ENCODE measurements at regions not wholly inside any gene's neighbourhood (a gene's known extent, or its start where the extent isn't known, plus 50 kb on each side); places are given as distances from the start of the nearest gene placed in this dataset.

DNA sequence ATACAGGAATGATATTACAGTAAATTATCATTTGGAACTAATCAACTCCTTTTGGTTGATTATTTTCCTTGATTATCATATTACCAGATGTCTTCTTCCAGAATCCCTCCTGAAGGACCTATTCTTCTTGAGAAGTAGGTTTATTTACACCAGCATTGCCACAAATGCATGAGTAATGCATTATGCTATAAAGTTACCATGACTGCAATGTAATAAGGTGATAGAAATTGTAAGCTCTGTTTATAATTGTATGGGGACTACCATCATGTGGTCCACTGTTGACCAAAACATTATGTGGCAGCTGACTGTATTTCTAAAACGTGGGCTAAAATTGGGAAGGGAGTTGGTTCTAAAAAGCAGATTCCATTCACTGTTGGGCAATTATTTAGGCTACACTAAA, 602.2 kb downstream of the NYAP2 start:
- H3K27ac ChIP-seq: no peak overlapping the region
- TF ChIP-seq, protein P1, sequence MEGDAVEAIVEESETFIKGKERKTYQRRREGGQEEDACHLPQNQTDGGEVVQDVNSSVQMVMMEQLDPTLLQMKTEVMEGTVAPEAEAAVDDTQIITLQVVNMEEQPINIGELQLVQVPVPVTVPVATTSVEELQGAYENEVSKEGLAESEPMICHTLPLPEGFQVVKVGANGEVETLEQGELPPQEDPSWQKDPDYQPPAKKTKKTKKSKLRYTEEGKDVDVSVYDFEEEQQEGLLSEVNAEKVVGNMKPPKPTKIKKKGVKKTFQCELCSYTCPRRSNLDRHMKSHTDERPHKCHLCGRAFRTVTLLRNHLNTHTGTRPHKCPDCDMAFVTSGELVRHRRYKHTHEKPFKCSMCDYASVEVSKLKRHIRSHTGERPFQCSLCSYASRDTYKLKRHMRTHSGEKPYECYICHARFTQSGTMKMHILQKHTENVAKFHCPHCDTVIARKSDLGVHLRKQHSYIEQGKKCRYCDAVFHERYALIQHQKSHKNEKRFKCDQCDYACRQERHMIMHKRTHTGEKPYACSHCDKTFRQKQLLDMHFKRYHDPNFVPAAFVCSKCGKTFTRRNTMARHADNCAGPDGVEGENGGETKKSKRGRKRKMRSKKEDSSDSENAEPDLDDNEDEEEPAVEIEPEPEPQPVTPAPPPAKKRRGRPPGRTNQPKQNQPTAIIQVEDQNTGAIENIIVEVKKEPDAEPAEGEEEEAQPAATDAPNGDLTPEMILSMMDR (conservative IDR thresholded peaks at IDR 0.05): no peak

DNA sequence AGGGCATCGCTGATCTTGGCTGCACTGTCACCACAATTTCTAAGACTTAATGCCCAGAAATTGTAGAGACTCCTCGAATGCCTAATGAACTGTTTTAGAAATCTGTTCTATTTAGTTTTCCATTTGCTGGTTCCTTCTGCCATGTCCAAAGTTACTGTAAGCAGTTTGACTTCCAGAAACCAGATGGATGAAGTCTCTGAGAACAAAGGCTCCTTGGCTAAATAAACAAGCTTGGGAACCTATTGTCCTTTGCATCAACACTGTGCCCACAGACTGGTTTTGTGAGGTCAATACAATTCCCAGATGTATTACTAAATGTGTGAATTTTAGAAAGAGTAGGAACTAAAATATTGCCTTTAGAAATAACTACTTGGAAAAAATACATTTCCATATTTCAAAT, 600.2 kb downstream of the NYAP2 start:
- TF ChIP-seq, protein P1 (conservative IDR thresholded peaks at IDR 0.05): no peak
- H3K27ac ChIP-seq: no peak overlapping the region

DNA sequence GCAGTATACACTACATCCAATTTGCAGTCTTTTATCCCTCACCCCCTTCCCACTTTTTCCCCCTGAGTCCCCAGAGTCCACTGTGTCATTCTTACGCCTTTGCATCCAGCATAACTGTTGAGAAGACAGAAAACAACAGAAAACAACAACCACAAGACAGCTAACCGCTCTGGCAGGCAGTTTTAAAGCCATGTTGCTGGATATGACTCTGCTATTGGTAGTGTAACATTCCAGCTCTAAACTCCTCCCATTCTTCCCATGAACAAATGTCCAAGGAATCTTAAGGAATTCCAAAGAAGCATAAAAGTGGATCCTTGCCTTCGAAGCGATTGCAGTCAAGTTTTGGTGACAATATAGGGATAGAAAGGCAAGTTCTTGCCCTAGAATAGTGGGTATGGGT, 599.1 kb downstream of the NYAP2 start:
- TF ChIP-seq, protein P1 (conservative IDR thresholded peaks at IDR 0.05): no peak
- H3K27ac ChIP-seq: no peak overlapping the region

DNA sequence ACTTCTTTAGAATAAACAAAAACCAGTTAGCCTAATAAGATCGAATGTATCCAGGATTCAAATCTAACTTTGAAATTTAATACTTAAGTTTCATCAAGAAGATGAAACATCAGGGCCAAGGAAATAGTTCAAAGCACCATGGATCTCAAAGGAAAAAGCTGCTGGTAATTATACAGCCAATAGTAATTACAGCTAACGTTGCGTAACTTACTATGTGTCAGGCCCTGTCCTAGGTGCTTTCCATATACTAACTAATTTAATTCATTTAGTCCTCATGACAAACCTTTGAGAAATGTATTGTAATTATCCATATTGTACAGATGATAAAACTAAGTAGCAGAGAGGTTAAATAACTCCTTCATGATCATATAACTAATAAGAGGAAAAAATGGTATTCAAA, 598.6 kb downstream of the NYAP2 start:
- H3K27ac ChIP-seq: no peak overlapping the region
- TF ChIP-seq, protein P1 (conservative IDR thresholded peaks at IDR 0.05): no peak

DNA sequence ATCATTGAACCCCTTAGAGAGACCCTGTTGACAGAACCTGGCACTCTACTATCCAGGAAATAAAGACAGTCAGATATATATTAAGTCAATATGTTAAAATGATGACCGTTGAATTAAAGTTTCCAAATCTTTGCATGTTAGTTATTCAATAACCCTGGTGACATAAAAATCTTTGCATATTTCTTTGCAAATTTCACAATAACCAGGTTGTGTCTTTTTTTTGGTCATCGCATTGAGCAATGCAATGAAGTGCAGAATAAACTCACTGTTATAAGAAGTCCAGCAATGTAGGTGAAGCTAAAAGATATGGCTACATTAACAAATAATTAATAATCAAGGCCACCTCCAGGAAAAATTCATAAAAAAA, 596.9 kb downstream of the NYAP2 start:
- TF ChIP-seq, protein P1 (conservative IDR thresholded peaks at IDR 0.05): no peak
- no peak overlapping the region for H3K27ac ChIP-seq

DNA sequence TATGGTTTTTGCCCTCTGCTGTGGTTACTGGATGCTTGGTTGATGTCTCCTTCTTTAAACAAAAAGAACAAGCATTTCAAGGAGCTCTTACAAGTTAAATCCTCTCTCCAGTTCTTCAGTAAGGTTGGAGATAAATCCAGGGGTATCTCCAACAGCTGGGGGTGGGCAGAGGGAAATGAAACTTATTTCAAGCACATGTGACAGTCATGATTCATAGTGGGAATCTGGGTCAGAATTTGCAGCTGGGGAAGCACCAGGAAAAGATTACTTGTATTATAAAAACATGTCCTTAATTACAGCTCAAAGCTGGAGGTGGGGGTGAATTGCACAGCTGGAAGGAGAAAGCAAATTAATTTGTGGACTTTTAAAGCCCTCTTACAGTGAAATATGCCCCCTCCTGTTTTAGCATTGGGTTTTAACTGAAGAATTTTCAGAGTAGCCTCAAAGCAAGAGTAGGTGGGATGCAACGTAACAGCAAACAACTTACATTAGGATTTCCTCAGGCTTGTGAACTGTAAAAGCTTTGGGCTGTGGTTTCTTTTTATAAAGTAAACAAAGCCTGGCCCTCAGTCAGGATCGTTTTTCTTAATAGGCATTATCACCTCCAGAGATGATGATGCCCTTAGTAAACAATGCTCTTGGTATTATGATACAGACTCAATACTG, 596.4 kb downstream of the NYAP2 start:
- H3K27ac ChIP-seq: no peak overlapping the region
- TF ChIP-seq, protein P1 (conservative IDR thresholded peaks at IDR 0.05): no peak

DNA sequence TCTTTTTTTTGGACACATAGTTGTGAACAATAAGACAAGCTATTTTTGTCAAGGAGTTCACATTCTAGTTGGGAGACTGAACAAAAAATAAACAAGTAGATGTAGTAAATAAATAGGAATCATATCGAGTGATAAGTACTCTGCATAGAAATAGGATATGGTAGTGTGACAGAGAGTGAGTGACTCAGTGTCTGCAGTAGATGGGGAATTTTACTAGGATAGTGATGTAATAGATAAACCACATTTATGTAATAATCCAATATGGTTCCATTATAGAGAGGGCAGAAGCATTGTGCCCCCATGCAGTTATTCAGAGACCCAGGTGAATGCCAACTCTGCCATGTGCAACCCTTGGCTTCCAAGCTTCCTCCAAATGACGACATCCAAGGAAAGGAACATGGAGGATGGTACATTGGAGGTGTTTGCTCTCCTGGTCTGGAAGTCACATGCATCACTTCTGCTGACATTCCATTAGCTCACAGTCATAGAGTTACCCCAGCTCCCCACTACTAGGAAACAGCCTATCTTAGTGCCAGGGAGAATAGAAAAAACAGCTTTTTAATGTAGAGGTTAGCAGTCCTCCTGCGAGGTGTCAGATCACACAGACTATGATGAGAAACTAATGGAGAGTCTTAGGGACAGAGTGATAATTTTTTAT, 595.4 kb downstream of the NYAP2 start:
- no peak overlapping the region for H3K27ac ChIP-seq
- TF ChIP-seq, protein P1 (conservative IDR thresholded peaks at IDR 0.05): no peak

Data from VCaP (cell line).